ENCODE measurements at regions not wholly inside any gene's neighbourhood (a gene's known extent, or its start where the extent isn't known, plus 50 kb on each side); places are given as distances from the start of the nearest gene placed in this dataset.
A peak's percentile ranks its signal among the peaks of the same experiment; 100 is the strongest.

GRCh38 chrX:51144828-51145442 lies 187.7 kb upstream of the NUDT10 start:
- no peak for TF ChIP-seq EZH2phosphoT487 (IDR thresholded peaks at IDR 0.05; ENCODE audit: borderline replicate concordance, low read depth, low read length)
- TF ChIP-seq CTCF (conservative IDR thresholded peaks at IDR 0.05; ENCODE audit: low read length), result peak; percentile 79
- Histone ChIP-seq H3K27ac (ENCODE audit: low read depth, low read length, poor library complexity, severe bottlenecking) (no peak overlapping the region), H3K4me2 (ENCODE audit: low read length) (no peak overlapping the region), H3K9me3 (ENCODE audit: low read length) (no peaks in the 10 kb centered on the region), H3K4me1 (ENCODE audit: insufficient read depth, low read length, poor library complexity, severe bottlenecking) (no peaks in the 10 kb centered on the region), H3K4me3 (ENCODE audit: low read depth, low read length, poor library complexity, severe bottlenecking) (no peak overlapping the region), H3K9me2 (ENCODE audit: insufficient read depth, low read length) (no peaks in the 10 kb centered on the region), H3K79me2 (ENCODE audit: insufficient read depth, low read depth, low read length) (no peaks in the 10 kb centered on the region), H4K20me1 (ENCODE audit: insufficient read depth, low read length) (no peaks in the 10 kb centered on the region), H2AFZ (ENCODE audit: low read length) (no peak overlapping the region), H3K36me3 (ENCODE audit: insufficient read depth, low read length) (no peaks in the 10 kb centered on the region)
- ChIA-PET CTCF (ENCODE audit: unreplicated experiment) (no interaction called here), POLR2A (no interaction called here)
- intact Hi-C loops (cut with micrococcal nuclease; ENCODE audit: unreplicated experiment), result loop anchor here (1.0 to 10.0 kb wide), 3 partner anchors 190 to 312 kb away; partner anchors contain the start of gene NUDT10
- peak; percentile 57 for DNase-seq (ENCODE audit: low spot score)
- no TSS peak for BruUV-seq (replicated peaks)

GRCh38 chrX:51148848-51149247 lies 183.8 kb upstream of the NUDT10 start:
- no peaks in the 10 kb centered on the region for H3K36me3 ChIP-seq (ENCODE audit: insufficient read depth, low read length)
- no peak overlapping the region for H2AFZ ChIP-seq (ENCODE audit: low read length)
- H3K79me2 ChIP-seq (ENCODE audit: insufficient read depth, low read depth, low read length), result no peaks in the 10 kb centered on the region
- H3K4me3 ChIP-seq (ENCODE audit: low read depth, low read length, poor library complexity, severe bottlenecking), result no peak overlapping the region
- peak; percentile 13 for DNase-seq (ENCODE audit: low spot score)
- TF ChIP-seq EZH2phosphoT487 (IDR thresholded peaks at IDR 0.05; ENCODE audit: borderline replicate concordance, low read depth, low read length) (no peak), CTCF (conservative IDR thresholded peaks at IDR 0.05; ENCODE audit: low read length) (peak; percentile 49)
- H3K27ac ChIP-seq (ENCODE audit: low read depth, low read length, poor library complexity, severe bottlenecking), result no peak overlapping the region
- H3K4me1 ChIP-seq (ENCODE audit: insufficient read depth, low read length, poor library complexity, severe bottlenecking), result no peaks in the 10 kb centered on the region
- no TSS peak for BruUV-seq (replicated peaks)
- H3K9me2 ChIP-seq (ENCODE audit: insufficient read depth, low read length), result no peaks in the 10 kb centered on the region
- ChIA-PET POLR2A (no interaction called here), CTCF (ENCODE audit: unreplicated experiment) (no interaction called here)
- intact Hi-C loops (cut with micrococcal nuclease; ENCODE audit: unreplicated experiment), result loop anchor here (10.0 kb wide), 2 partner anchors 186 to 276 kb away; partner anchors contain the start of gene NUDT10
- H3K4me2 ChIP-seq (ENCODE audit: low read length), result no peak overlapping the region
- H3K9me3 ChIP-seq (ENCODE audit: low read length), result no peaks in the 10 kb centered on the region
- H4K20me1 ChIP-seq (ENCODE audit: insufficient read depth, low read length), result no peaks in the 10 kb centered on the region

GRCh38 chrX:51151734-51152133 lies 180.9 kb upstream of the NUDT10 start:
- TF ChIP-seq EZH2phosphoT487 (IDR thresholded peaks at IDR 0.05; ENCODE audit: borderline replicate concordance, low read depth, low read length) (no peak), CTCF (conservative IDR thresholded peaks at IDR 0.05; ENCODE audit: low read length) (no peak)
- ChIA-PET CTCF (ENCODE audit: unreplicated experiment) (no interaction called here), POLR2A (no interaction called here)
- Histone ChIP-seq H3K9me3 (ENCODE audit: low read length) (no peaks in the 10 kb centered on the region), H3K4me1 (ENCODE audit: insufficient read depth, low read length, poor library complexity, severe bottlenecking) (no peaks in the 10 kb centered on the region), H4K20me1 (ENCODE audit: insufficient read depth, low read length) (no peaks in the 10 kb centered on the region), H2AFZ (ENCODE audit: low read length) (no peak overlapping the region), H3K79me2 (ENCODE audit: insufficient read depth, low read depth, low read length) (no peaks in the 10 kb centered on the region), H3K36me3 (ENCODE audit: insufficient read depth, low read length) (no peaks in the 10 kb centered on the region), H3K9me2 (ENCODE audit: insufficient read depth, low read length) (no peaks in the 10 kb centered on the region), H3K4me3 (ENCODE audit: low read depth, low read length, poor library complexity, severe bottlenecking) (no peak overlapping the region), H3K27ac (ENCODE audit: low read depth, low read length, poor library complexity, severe bottlenecking) (no peak overlapping the region), H3K4me2 (ENCODE audit: low read length) (no peak overlapping the region)
- DNase-seq (ENCODE audit: low spot score), result no peak
- intact Hi-C loops (cut with micrococcal nuclease; ENCODE audit: unreplicated experiment), result no loop called here
- BruUV-seq (replicated peaks), result no TSS peak
